ENCODE measurements at regions not wholly inside any gene's neighbourhood (a gene's known extent, or its start where the extent isn't known, plus 50 kb on each side); places are given as distances from the start of the nearest gene placed in this dataset.

DNA sequence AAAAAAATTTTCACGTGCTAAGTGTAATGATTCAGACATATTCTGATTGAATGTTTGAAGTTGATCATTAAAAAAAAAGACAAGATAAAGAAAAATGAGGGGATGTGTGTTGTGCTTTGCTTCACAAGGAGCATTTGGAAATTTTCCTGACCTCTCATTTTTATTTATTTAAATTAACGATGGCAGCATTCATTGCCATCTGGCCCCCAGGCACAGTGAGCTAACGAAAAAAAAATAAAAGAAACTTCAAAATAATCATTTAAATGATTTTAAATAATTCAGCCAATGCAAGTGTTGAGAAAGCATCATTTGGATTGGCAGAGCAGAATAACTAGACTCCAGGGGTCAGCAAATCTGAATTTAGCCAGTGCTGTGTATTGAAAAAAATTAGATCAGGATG, 1037.2 kb downstream of the CDH11 start:
- dilution Hi-C loops (cut with MboI; ENCODE audit: extremely low pct_ligation_motif_present, low sequenced_read_pairs), result no loop called here
- Histone ChIP-seq H3K4me2 (ENCODE audit: control insufficient read depth, extremely low read depth, insufficient read depth, low read depth, low read length) (no peak overlapping the region), H3K27me3 (ENCODE audit: control insufficient read depth, extremely low read depth, insufficient read depth, low read length) (no peaks in the 10 kb centered on the region), H3K9me3 (ENCODE audit: control insufficient read depth, low read depth, low read length) (no peaks in the 10 kb centered on the region), H4K20me1 (ENCODE audit: control insufficient read depth, extremely low read depth, insufficient read depth, low read length) (no peaks in the 10 kb centered on the region), H2AFZ (ENCODE audit: control insufficient read depth, low read length) (no peak overlapping the region), H3K9ac (ENCODE audit: control insufficient read depth, extremely low read depth, insufficient read depth, low read length) (no peak overlapping the region), H3K79me2 (ENCODE audit: control insufficient read depth, insufficient read depth, low read length) (no peaks in the 10 kb centered on the region), H3K4me3 (ENCODE audit: control insufficient read depth in 2 of 3, extremely low read depth in 1 of 3, insufficient read depth in 2 of 3, low read depth in 1 of 3, low read length in 3 of 3) (no peak overlapping the region), H3K4me1 (ENCODE audit: control insufficient read depth, extremely low read depth, insufficient read depth, low read length) (no peaks in the 10 kb centered on the region), H3K27ac (ENCODE audit: control insufficient read depth, insufficient read depth, low read length) (no peak overlapping the region), H3K9me1 (ENCODE audit: control insufficient read depth, extremely low read depth, insufficient read depth, low read length) (no peaks in the 10 kb centered on the region), H3K36me3 (ENCODE audit: control insufficient read depth in 2 of 2, extremely low read depth in 1 of 2, insufficient read depth in 2 of 2, low read length in 2 of 2) (no peaks in the 10 kb centered on the region)
- no peak for DNase-seq (ENCODE audit: low read depth, low spot score)
- TF ChIP-seq EZH2 (IDR thresholded peaks at IDR 0.05; ENCODE audit: low read length) (no peak), CTCF (optimal IDR thresholded peaks at IDR 0.05 in 1 of 3, IDR thresholded peaks at IDR 0.05 in 1 of 3, conservative IDR thresholded peaks at IDR 0.05 in 1 of 3; ENCODE audit: extremely low read depth in 1 of 3, insufficient read depth in 2 of 3, low read length in 3 of 3) (no peak)
- FAIRE-seq, result no peak

GRCh38 chr16:64083428-64084129, 1038.3 kb downstream of the CDH11 start:
- no peaks in the 10 kb centered on the region for H4K20me1 ChIP-seq (ENCODE audit: control insufficient read depth, extremely low read depth, insufficient read depth, low read length)
- dilution Hi-C loops (cut with MboI; ENCODE audit: extremely low pct_ligation_motif_present, low sequenced_read_pairs), result no loop called here

More at GRCh38 chr16:64083428-64084129, 1038.3 kb downstream of the CDH11 start:
- H3K27ac ChIP-seq (ENCODE audit: control insufficient read depth, insufficient read depth, low read length), result no peak overlapping the region
- H3K9me1 ChIP-seq (ENCODE audit: control insufficient read depth, extremely low read depth, insufficient read depth, low read length), result no peaks in the 10 kb centered on the region
- H3K9ac ChIP-seq (ENCODE audit: control insufficient read depth, extremely low read depth, insufficient read depth, low read length), result no peak overlapping the region
- FAIRE-seq (no peak), DNase-seq (ENCODE audit: low read depth, low spot score) (no peak)
- no peaks in the 10 kb centered on the region for H3K4me1 ChIP-seq (ENCODE audit: control insufficient read depth, extremely low read depth, insufficient read depth, low read length)
- no peak overlapping the region for H3K4me2 ChIP-seq (ENCODE audit: control insufficient read depth, extremely low read depth, insufficient read depth, low read depth, low read length)
- no peaks in the 10 kb centered on the region for H3K79me2 ChIP-seq (ENCODE audit: control insufficient read depth, insufficient read depth, low read length)
- no peaks in the 10 kb centered on the region for H3K36me3 ChIP-seq (ENCODE audit: control insufficient read depth in 2 of 2, extremely low read depth in 1 of 2, insufficient read depth in 2 of 2, low read length in 2 of 2)
- H3K9me3 ChIP-seq (ENCODE audit: control insufficient read depth, low read depth, low read length), result no peaks in the 10 kb centered on the region
- TF ChIP-seq EZH2 (IDR thresholded peaks at IDR 0.05; ENCODE audit: low read length) (no peak), CTCF (optimal IDR thresholded peaks at IDR 0.05 in 1 of 3, IDR thresholded peaks at IDR 0.05 in 1 of 3, conservative IDR thresholded peaks at IDR 0.05 in 1 of 3; ENCODE audit: extremely low read depth in 1 of 3, insufficient read depth in 2 of 3, low read length in 3 of 3) (no peak)
- no peaks in the 10 kb centered on the region for H3K27me3 ChIP-seq (ENCODE audit: control insufficient read depth, extremely low read depth, insufficient read depth, low read length)
- H2AFZ ChIP-seq (ENCODE audit: control insufficient read depth, low read length), result no peak overlapping the region
- H3K4me3 ChIP-seq (ENCODE audit: control insufficient read depth in 2 of 3, extremely low read depth in 1 of 3, insufficient read depth in 2 of 3, low read depth in 1 of 3, low read length in 3 of 3), result no peak overlapping the region

All from keratinocyte (primary cell).